ENCODE measurements at regions not wholly inside any gene's neighbourhood (a gene's known extent, or its start where the extent isn't known, plus 50 kb on each side); places are given as distances from the start of the nearest gene placed in this dataset.

DNA sequence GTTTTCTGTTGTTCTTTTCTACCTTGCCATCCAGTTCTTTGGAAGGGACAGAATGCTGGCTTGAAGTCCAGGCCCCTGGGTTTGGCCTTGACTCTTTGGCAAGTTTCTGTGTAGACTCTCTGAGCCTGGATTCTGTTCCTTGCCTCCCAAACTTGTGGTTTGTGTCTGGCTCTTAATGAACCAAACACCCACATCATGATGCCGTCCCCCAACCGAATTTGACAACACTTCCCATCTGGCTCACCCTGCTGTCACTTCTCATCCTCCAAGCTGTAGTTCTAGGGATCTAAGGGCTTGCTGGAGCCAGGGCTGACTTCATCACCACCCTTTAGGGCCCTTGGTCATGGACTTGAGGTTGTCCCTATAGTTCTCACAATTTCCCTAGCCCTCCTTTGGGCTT is 68.9 kb upstream of the CELF4 start:
- no peak for TF ChIP-seq FOXM1 (IDR thresholded peaks at IDR 0.05; ENCODE audit: borderline replicate concordance)
- no peak for TF ChIP-seq SUZ12 (IDR thresholded peaks at IDR 0.05)
- no peak for TF ChIP-seq FOXA1 (IDR thresholded peaks at IDR 0.05)
- TF ChIP-seq CTBP1 (IDR thresholded peaks at IDR 0.05; ENCODE audit: borderline replicate concordance) = no peak
- no peak for TF ChIP-seq SP1 (IDR thresholded peaks at IDR 0.05)
- TF ChIP-seq, protein P1, sequence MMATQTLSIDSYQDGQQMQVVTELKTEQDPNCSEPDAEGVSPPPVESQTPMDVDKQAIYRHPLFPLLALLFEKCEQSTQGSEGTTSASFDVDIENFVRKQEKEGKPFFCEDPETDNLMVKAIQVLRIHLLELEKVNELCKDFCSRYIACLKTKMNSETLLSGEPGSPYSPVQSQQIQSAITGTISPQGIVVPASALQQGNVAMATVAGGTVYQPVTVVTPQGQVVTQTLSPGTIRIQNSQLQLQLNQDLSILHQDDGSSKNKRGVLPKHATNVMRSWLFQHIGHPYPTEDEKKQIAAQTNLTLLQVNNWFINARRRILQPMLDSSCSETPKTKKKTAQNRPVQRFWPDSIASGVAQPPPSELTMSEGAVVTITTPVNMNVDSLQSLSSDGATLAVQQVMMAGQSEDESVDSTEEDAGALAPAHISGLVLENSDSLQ (IDR thresholded peaks at IDR 0.05) = no peak
- no peak for TF ChIP-seq BHLHE40 (IDR thresholded peaks at IDR 0.05; ENCODE audit: borderline replicate concordance)
- no peak for TF ChIP-seq ARNT (IDR thresholded peaks at IDR 0.05)
- TF ChIP-seq ELF4 (IDR thresholded peaks at IDR 0.05) = no peak
- TF ChIP-seq TARDBP (IDR thresholded peaks at IDR 0.05) = no peak

Measured in HEK293T (cell line).